PC-3 (cell line): ENCODE measurements at regions not wholly inside any gene's neighbourhood (a gene's known extent, or its start where the extent isn't known, plus 50 kb on each side); places are given as distances from the start of the nearest gene placed in this dataset.

Experiments
- CTCF ChIP-seq: fragments of 300-600 bp; sonication (generic); conservative IDR thresholded peaks from 2 replicates; pipeline ENCODE4 v1.5.1; 2017; ENCODE audit warnings: antibody characterized with exemption, low read depth, mild to moderate bottlenecking, low read length
- EZH2 ChIP-seq: fragments of 300-600 bp; sonication (generic); IDR thresholded peaks from one replicate; pipeline ENCODE4 v1.6.1; 2017; ENCODE audit warnings: antibody characterized with exemption, mild to moderate bottlenecking, low read length; ENCODE audit not compliant: unreplicated experiment

GRCh38 chr5:3999929-4000328 is 404.3 kb downstream of the IRX1 start:
- no peak for TF ChIP-seq EZH2
- no peak for TF ChIP-seq CTCF
